ENCODE measurements at regions not wholly inside any gene's neighbourhood (a gene's known extent, or its start where the extent isn't known, plus 50 kb on each side); places are given as distances from the start of the nearest gene placed in this dataset.

DNA sequence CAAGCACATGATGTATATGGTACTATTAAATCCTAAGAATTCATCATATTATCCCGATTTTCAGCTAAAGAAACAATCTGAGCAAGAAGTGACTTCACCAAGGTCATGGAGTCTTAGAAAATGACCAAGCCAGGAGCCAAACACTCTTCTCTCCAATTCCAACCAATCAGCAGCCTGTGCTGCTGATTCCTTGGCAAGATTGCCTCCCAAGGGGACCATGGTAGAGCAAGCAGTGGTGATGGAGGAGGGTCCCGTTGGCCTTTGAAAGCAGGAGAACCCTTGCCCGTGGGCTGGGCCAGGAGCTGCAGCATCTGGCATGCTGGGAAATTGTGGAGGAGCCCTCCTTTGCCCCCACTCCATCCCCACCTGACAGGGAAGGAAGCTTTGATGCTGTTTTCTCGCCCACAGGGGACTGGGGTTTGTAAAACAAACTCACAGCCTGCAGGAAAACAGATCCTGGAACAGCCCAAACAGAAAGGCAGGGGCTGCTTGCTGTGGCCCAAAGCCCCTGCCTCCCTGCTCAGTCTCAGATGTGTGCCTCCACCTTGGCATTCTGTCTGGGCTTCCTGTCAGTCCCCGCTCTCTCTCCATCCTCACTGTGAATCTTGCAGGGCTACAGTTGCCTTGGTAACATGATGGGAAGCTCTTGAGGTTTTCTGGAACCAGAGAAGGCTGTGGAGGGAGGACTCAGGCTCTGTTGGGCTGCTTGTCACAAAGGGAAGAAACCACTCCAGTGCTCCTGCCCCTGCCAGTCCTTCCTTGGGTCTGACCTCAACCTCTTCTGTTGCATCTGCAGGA is 70.8 kb upstream of the HSPA9 start:
- TF ChIP-seq, protein P1, sequence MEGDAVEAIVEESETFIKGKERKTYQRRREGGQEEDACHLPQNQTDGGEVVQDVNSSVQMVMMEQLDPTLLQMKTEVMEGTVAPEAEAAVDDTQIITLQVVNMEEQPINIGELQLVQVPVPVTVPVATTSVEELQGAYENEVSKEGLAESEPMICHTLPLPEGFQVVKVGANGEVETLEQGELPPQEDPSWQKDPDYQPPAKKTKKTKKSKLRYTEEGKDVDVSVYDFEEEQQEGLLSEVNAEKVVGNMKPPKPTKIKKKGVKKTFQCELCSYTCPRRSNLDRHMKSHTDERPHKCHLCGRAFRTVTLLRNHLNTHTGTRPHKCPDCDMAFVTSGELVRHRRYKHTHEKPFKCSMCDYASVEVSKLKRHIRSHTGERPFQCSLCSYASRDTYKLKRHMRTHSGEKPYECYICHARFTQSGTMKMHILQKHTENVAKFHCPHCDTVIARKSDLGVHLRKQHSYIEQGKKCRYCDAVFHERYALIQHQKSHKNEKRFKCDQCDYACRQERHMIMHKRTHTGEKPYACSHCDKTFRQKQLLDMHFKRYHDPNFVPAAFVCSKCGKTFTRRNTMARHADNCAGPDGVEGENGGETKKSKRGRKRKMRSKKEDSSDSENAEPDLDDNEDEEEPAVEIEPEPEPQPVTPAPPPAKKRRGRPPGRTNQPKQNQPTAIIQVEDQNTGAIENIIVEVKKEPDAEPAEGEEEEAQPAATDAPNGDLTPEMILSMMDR (IDR thresholded peaks at IDR 0.05; ENCODE audit: low read depth, low read length, poor library complexity, severe bottlenecking), result no peak
- TF ChIP-seq EZH2phosphoT487 (IDR thresholded peaks at IDR 0.05; ENCODE audit: borderline replicate concordance, low read length), result no peak
